ENCODE measurements at regions not wholly inside any gene's neighbourhood (a gene's known extent, or its start where the extent isn't known, plus 50 kb on each side); places are given as distances from the start of the nearest gene placed in this dataset.
A peak's percentile ranks its signal among the peaks of the same experiment; 100 is the strongest.
"Not testable (repeated sequence)": the region's sequence is repeated elsewhere in the genome, so short reads cannot be mapped to it uniquely, and the experiment has no call there.

- DNase-seq (ENCODE audit: low read depth), result no peak
- TF ChIP-seq CTCF (IDR thresholded peaks at IDR 0.05; ENCODE audit: low read depth, low read length, missing control alignments), result no peak
- in situ Hi-C loops (cut with HindIII; ENCODE audit: low sequenced_read_pairs), result no loop called here
- H3K4me3 ChIP-seq (ENCODE audit: low read depth, low read length), result no peak overlapping the region
Observed at GRCh38 chr3:36077320-36077719, 303.0 kb upstream of the STAC start.

GRCh38 chr3:36082958-36083357 lies 297.3 kb upstream of the STAC start:
- H3K4me3 ChIP-seq (ENCODE audit: low read depth, low read length); in situ Hi-C loops (cut with HindIII; ENCODE audit: low sequenced_read_pairs); DNase-seq (ENCODE audit: low read depth): not testable (repeated sequence)

GRCh38 chr3:36095238-36095637 lies 285.1 kb upstream of the STAC start:
- no peak for TF ChIP-seq CTCF (IDR thresholded peaks at IDR 0.05; ENCODE audit: low read depth, low read length, missing control alignments)
- no peak overlapping the region for H3K4me3 ChIP-seq (ENCODE audit: low read depth, low read length)
- no peak for DNase-seq (ENCODE audit: low read depth)
- in situ Hi-C loops (cut with HindIII; ENCODE audit: low sequenced_read_pairs), result no loop called here

- no peak for DNase-seq (ENCODE audit: low read depth)
- in situ Hi-C loops (cut with HindIII; ENCODE audit: low sequenced_read_pairs), result no loop called here
- H3K4me3 ChIP-seq (ENCODE audit: low read depth, low read length), result no peak overlapping the region
- no peak for TF ChIP-seq CTCF (IDR thresholded peaks at IDR 0.05; ENCODE audit: low read depth, low read length, missing control alignments)
Observed at GRCh38 chr3:36097209-36097608, 283.1 kb upstream of the STAC start.

GRCh38 chr3:36114353-36114752 lies 266.0 kb upstream of the STAC start:
- DNase-seq (ENCODE audit: low read depth), result no peak
- no peak for TF ChIP-seq CTCF (IDR thresholded peaks at IDR 0.05; ENCODE audit: low read depth, low read length, missing control alignments)
- H3K4me3 ChIP-seq (ENCODE audit: low read depth, low read length), result no peak overlapping the region
- in situ Hi-C loops (cut with HindIII; ENCODE audit: low sequenced_read_pairs), result no loop called here

GRCh38 chr3:36124118-36124796 lies 256.0 kb upstream of the STAC start:
- DNase-seq (ENCODE audit: low read depth), result peak; percentile 67
- in situ Hi-C loops (cut with HindIII; ENCODE audit: low sequenced_read_pairs), result no loop called here
- peak; percentile 89 for TF ChIP-seq CTCF (IDR thresholded peaks at IDR 0.05; ENCODE audit: low read depth, low read length, missing control alignments)
- H3K4me3 ChIP-seq (ENCODE audit: low read depth, low read length), result no peak overlapping the region

- no peak for DNase-seq (ENCODE audit: low read depth)
- peak; percentile 13 for TF ChIP-seq CTCF (IDR thresholded peaks at IDR 0.05; ENCODE audit: low read depth, low read length, missing control alignments)
- no peak overlapping the region for H3K4me3 ChIP-seq (ENCODE audit: low read depth, low read length)
- in situ Hi-C loops (cut with HindIII; ENCODE audit: low sequenced_read_pairs), result no loop called here
Observed at GRCh38 chr3:36132214-36132613, 248.1 kb upstream of the STAC start.
